ENCODE measurements at regions not wholly inside any gene's neighbourhood (a gene's known extent, or its start where the extent isn't known, plus 50 kb on each side); places are given as distances from the start of the nearest gene placed in this dataset.

- no peak for TF ChIP-seq EZH2 (IDR thresholded peaks at IDR 0.05; ENCODE audit: low read depth, unreplicated experiment)
- no peak for TF ChIP-seq ZNF331 (CRISPR knock-in tag; IDR thresholded peaks at IDR 0.05; ENCODE audit: low read depth)
- no peak for TF ChIP-seq EZH2phosphoT487 (IDR thresholded peaks at IDR 0.05; ENCODE audit: unreplicated experiment)
- no peak for TF ChIP-seq CREB1 (CRISPR knock-in tag; IDR thresholded peaks at IDR 0.05; ENCODE audit: low read depth)
Measured at GRCh38 chr1:5763696-5764370, 228.4 kb downstream of the NPHP4 start (continued).

- peaks cover 6% of the 10 kb centered on the region for H3K4me1 Mint-ChIP-seq
- H3K4me3 ChIP-seq = no peak overlapping the region
- no peak overlapping the region for H2AFZ ChIP-seq
- H3K27ac ChIP-seq (ENCODE audit: low read depth) = no peak overlapping the region
- peaks cover 3% of the 10 kb centered on the region for H3K27me3 Mint-ChIP-seq (ENCODE audit: insufficient read depth, low read depth, poor library complexity)
- no peaks in the 10 kb centered on the region for H3K79me2 ChIP-seq (replicated peaks; ENCODE audit: insufficient read depth)
- H3K4me1 ChIP-seq (ENCODE audit: insufficient read depth) = no peaks in the 10 kb centered on the region
- no peaks in the 10 kb centered on the region for H4K20me1 ChIP-seq (replicated peaks; ENCODE audit: insufficient read depth)
- no peaks in the 10 kb centered on the region for H3K27me3 ChIP-seq (ENCODE audit: insufficient read depth)
- no peaks in the 10 kb centered on the region for H3F3A ChIP-seq (replicated peaks; ENCODE audit: low read depth)
- no peak overlapping the region for H3K4me2 ChIP-seq
- H3K9me2 ChIP-seq (ENCODE audit: insufficient read depth) = no peaks in the 10 kb centered on the region
- peaks cover 23% of the 10 kb centered on the region for H3K9me3 Mint-ChIP-seq
- TF ChIP-seq EZH2phosphoT487 (IDR thresholded peaks at IDR 0.05; ENCODE audit: unreplicated experiment) (no peak), JUNB (IDR thresholded peaks at IDR 0.05; ENCODE audit: unreplicated experiment) (no peak), CREB1 (CRISPR knock-in tag; IDR thresholded peaks at IDR 0.05; ENCODE audit: low read depth) (no peak)
- TF ChIP-seq, protein P1, sequence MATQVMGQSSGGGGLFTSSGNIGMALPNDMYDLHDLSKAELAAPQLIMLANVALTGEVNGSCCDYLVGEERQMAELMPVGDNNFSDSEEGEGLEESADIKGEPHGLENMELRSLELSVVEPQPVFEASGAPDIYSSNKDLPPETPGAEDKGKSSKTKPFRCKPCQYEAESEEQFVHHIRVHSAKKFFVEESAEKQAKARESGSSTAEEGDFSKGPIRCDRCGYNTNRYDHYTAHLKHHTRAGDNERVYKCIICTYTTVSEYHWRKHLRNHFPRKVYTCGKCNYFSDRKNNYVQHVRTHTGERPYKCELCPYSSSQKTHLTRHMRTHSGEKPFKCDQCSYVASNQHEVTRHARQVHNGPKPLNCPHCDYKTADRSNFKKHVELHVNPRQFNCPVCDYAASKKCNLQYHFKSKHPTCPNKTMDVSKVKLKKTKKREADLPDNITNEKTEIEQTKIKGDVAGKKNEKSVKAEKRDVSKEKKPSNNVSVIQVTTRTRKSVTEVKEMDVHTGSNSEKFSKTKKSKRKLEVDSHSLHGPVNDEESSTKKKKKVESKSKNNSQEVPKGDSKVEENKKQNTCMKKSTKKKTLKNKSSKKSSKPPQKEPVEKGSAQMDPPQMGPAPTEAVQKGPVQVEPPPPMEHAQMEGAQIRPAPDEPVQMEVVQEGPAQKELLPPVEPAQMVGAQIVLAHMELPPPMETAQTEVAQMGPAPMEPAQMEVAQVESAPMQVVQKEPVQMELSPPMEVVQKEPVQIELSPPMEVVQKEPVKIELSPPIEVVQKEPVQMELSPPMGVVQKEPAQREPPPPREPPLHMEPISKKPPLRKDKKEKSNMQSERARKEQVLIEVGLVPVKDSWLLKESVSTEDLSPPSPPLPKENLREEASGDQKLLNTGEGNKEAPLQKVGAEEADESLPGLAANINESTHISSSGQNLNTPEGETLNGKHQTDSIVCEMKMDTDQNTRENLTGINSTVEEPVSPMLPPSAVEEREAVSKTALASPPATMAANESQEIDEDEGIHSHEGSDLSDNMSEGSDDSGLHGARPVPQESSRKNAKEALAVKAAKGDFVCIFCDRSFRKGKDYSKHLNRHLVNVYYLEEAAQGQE (IDR thresholded peaks at IDR 0.05; ENCODE audit: unreplicated experiment) = no peak
- H3K36me3 ChIP-seq (ENCODE audit: insufficient read depth) = peaks cover 7% of the 10 kb centered on the region; the same call in 1 of the 2 replicates
- DNase-seq (ENCODE audit: low spot score) = no peak
- no peak overlapping the region for H3K27ac Mint-ChIP-seq
- H3K36me3 Mint-ChIP-seq (ENCODE audit: low read depth) = peaks cover 12% of the 10 kb centered on the region
- H3K4me3 Mint-ChIP-seq = no peak overlapping the region
- no peak for ATAC-seq
Measured at GRCh38 chr1:5758859-5759578, 233.2 kb downstream of the NPHP4 start.

DNA sequence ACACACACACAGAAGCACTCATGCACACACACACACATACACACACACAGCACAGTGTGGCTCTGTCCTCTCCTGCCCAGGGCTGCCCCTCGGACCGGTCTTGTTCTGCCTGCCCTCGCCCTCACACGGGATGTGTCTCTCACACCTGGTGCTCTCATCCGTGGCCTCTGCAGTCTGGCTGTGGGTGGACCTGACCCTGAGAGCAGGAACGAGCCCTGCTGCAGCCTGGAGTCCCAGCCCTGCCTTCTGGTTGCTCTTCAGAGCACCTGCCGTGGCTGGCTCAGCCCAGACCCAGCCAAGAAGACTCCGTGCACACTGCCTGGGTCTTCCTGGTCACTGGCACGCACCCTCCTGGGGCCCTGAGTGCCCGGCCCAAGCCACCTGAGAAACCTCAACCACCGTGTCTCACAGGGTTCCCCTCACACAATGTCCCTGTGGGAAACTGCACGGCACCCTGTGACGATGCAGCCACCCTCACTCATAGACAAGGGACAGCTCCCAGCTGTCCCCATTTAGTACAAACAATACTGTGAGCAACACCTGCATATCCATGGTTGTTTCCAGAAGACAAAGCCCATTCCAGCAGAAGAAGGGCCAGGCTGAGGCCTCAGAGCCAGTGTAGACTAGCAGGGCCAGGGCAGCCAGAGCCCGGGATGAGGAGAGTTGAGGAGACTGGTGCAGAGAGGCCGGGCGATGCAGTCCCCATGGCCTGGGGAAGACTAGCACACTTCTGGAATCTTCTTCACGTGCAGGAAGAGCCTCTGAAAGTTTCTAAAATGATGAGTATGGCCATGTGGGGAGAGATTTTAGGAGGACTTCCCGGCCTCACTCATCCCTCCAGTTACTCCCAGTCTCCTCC lies 234.0 kb downstream of the NPHP4 start:
- Histone ChIP-seq H3K79me2 (replicated peaks; ENCODE audit: insufficient read depth) (no peaks in the 10 kb centered on the region), H3F3A (replicated peaks; ENCODE audit: low read depth) (no peaks in the 10 kb centered on the region), H3K27me3 (ENCODE audit: insufficient read depth) (no peaks in the 10 kb centered on the region), H4K20me1 (replicated peaks; ENCODE audit: insufficient read depth) (no peaks in the 10 kb centered on the region), H2AFZ (no peak overlapping the region), H3K9me2 (ENCODE audit: insufficient read depth) (no peaks in the 10 kb centered on the region), H3K36me3 (ENCODE audit: insufficient read depth) (peaks cover 7% of the 10 kb centered on the region; the same call in 1 of the 2 replicates), H3K27ac (ENCODE audit: low read depth) (no peak overlapping the region), H3K4me2 (no peak overlapping the region), H3K4me3 (no peak overlapping the region), H3K4me1 (ENCODE audit: insufficient read depth) (no peaks in the 10 kb centered on the region)
- peaks cover 9% of the 10 kb centered on the region for H3K4me1 Mint-ChIP-seq
- H3K27me3 Mint-ChIP-seq (ENCODE audit: insufficient read depth, low read depth, poor library complexity) = peaks cover 3% of the 10 kb centered on the region
- DNase-seq (ENCODE audit: low spot score) = no peak
- no peak overlapping the region for H3K27ac Mint-ChIP-seq
- ATAC-seq = no peak
- H3K36me3 Mint-ChIP-seq (ENCODE audit: low read depth) = peaks cover 5% of the 10 kb centered on the region
- no peak overlapping the region for H3K4me3 Mint-ChIP-seq
- H3K9me3 Mint-ChIP-seq = peaks cover 16% of the 10 kb centered on the region
- no peak for TF ChIP-seq CREB1 (CRISPR knock-in tag; IDR thresholded peaks at IDR 0.05; ENCODE audit: low read depth)
- TF ChIP-seq, protein P2, sequence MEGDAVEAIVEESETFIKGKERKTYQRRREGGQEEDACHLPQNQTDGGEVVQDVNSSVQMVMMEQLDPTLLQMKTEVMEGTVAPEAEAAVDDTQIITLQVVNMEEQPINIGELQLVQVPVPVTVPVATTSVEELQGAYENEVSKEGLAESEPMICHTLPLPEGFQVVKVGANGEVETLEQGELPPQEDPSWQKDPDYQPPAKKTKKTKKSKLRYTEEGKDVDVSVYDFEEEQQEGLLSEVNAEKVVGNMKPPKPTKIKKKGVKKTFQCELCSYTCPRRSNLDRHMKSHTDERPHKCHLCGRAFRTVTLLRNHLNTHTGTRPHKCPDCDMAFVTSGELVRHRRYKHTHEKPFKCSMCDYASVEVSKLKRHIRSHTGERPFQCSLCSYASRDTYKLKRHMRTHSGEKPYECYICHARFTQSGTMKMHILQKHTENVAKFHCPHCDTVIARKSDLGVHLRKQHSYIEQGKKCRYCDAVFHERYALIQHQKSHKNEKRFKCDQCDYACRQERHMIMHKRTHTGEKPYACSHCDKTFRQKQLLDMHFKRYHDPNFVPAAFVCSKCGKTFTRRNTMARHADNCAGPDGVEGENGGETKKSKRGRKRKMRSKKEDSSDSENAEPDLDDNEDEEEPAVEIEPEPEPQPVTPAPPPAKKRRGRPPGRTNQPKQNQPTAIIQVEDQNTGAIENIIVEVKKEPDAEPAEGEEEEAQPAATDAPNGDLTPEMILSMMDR (conservative IDR thresholded peaks at IDR 0.05; ENCODE audit: low read depth in 2 of 2) = no peak
